ENCODE measurements at regions not wholly inside any gene's neighbourhood (a gene's known extent, or its start where the extent isn't known, plus 50 kb on each side); places are given as distances from the start of the nearest gene placed in this dataset.

DNA sequence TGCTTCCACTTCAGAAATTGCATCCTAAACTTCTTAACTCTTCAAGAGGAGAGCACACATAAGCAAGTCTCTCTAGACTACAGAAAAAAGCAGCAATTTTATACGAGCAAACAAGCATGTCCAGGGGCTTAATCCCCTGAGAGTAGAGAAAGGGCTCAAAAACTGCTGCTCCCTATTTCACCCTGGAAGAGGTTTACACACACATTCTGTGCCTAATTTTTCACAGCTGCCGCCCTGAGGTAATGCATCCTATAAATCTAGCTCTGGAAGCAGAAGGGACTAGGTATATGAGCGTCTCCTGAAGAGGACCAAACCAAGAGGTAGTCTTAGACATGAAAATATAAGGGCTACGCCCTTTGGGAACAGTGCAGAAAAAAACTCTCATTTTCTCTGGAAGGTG is 73.1 kb downstream of the CRPPA start:
- intact Hi-C loops (cut with DNase I), result no loop called here
- peak in 1 of 8 donors; percentile 42 for ATAC-seq
- H3K27ac ChIP-seq, result peak overlapping the region in 2 of 10 donors; percentile 22 to 34

DNA sequence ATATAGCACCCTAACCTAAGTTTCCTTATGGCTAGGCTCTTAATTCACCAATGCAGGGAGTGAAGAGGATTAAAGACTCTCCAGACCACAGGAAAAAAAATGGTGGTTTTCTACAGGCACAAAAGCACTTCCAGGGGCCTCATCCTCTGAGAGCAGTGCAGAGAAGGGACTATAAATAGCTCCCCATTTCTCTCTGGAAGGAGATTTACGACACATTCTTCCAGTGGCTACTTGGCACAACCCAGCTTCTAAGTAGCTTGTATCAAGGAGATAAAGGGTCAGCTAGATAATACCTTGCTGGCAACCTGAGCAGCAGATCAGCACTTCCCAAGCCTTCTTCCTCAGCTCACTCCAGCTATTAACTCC is 73.5 kb downstream of the CRPPA start:
- no peaks in the 10 kb centered on the region for H3K36me3 ChIP-seq
- ATAC-seq (peak in 5 of 8 donors; percentile 57 to 71 (median 67)), DNase-seq (no peak)
- peaks cover 0 to 39% (median 17%) of the 10 kb centered on the region in 11 donors for H3K9me3 ChIP-seq
- H3K4me3 ChIP-seq, result no peak overlapping the region
- intact Hi-C loops (cut with DNase I), result no loop called here
- H3K27ac ChIP-seq, result peak overlapping the region in 3 of 10 donors; percentile 9 to 34 (median 22)
- TF ChIP-seq, protein P1, sequence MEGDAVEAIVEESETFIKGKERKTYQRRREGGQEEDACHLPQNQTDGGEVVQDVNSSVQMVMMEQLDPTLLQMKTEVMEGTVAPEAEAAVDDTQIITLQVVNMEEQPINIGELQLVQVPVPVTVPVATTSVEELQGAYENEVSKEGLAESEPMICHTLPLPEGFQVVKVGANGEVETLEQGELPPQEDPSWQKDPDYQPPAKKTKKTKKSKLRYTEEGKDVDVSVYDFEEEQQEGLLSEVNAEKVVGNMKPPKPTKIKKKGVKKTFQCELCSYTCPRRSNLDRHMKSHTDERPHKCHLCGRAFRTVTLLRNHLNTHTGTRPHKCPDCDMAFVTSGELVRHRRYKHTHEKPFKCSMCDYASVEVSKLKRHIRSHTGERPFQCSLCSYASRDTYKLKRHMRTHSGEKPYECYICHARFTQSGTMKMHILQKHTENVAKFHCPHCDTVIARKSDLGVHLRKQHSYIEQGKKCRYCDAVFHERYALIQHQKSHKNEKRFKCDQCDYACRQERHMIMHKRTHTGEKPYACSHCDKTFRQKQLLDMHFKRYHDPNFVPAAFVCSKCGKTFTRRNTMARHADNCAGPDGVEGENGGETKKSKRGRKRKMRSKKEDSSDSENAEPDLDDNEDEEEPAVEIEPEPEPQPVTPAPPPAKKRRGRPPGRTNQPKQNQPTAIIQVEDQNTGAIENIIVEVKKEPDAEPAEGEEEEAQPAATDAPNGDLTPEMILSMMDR (IDR thresholded peaks at IDR 0.05), result no peak
- no peaks in the 10 kb centered on the region for H3K27me3 ChIP-seq
- 0 to 15% methylated on average over 1 of the region's 1 CpG for WGBS, 2 donors
- H3K4me1 ChIP-seq, result peaks cover 0 to 26% (median 10%) of the 10 kb centered on the region in 9 donors

More for the DNA sequence above, 73.1 kb downstream of the CRPPA start:
- 81 to 86% methylated on average over 4 of the region's 4 CpGs for WGBS, 2 donors
- no peaks in the 10 kb centered on the region for H3K36me3 ChIP-seq
- no peak overlapping the region for H3K4me3 ChIP-seq
- no peak for DNase-seq
- TF ChIP-seq, protein P1 (IDR thresholded peaks at IDR 0.05), result no peak
- peaks cover 0 to 39% (median 17%) of the 10 kb centered on the region in 11 donors for H3K9me3 ChIP-seq
- peaks cover 0 to 26% (median 10%) of the 10 kb centered on the region in 9 donors for H3K4me1 ChIP-seq
- H3K27me3 ChIP-seq, result no peaks in the 10 kb centered on the region

- intact Hi-C loops (cut with DNase I), result no loop called here
- TF ChIP-seq, protein P1 (IDR thresholded peaks at IDR 0.05), result no peak
- H3K27me3 ChIP-seq, result no peaks in the 10 kb centered on the region
- ATAC-seq (no peak), DNase-seq (no peak)
- H3K36me3 ChIP-seq, result no peaks in the 10 kb centered on the region
- peaks cover 0 to 39% (median 17%) of the 10 kb centered on the region in 11 donors for H3K9me3 ChIP-seq
- peaks cover 0 to 26% (median 10%) of the 10 kb centered on the region in 9 donors for H3K4me1 ChIP-seq
- H3K27ac ChIP-seq, result peak overlapping the region in 3 of 10 donors; percentile 9 to 34 (median 22)
- WGBS, 2 donors, result 85 to 90% methylated on average over 1 of the region's 1 CpG
- no peak overlapping the region for H3K4me3 ChIP-seq
These were observed 74.1 kb downstream of the CRPPA start for GRCh38 chr7:16347066-16347826.

- Histone ChIP-seq H3K9me3 (peaks cover 0 to 38% (median 17%) of the 10 kb centered on the region in 11 donors), H3K4me1 (peaks cover 0 to 26% (median 10%) of the 10 kb centered on the region in 9 donors), H3K36me3 (no peaks in the 10 kb centered on the region), H3K4me3 (no peak overlapping the region), H3K27me3 (no peaks in the 10 kb centered on the region), H3K27ac (no peak overlapping the region)
- ATAC-seq (peak in 4 of 8 donors; percentile 37 to 81 (median 66)), DNase-seq (no peak)
- WGBS, 2 donors, result 72 to 73% methylated on average over 5 of the region's 5 CpGs
- intact Hi-C loops (cut with DNase I), result no loop called here
- TF ChIP-seq, protein P1 (IDR thresholded peaks at IDR 0.05), result no peak
These were observed 75.1 kb downstream of the CRPPA start for GRCh38 chr7:16345979-16346958.

All from heart right ventricle (tissue), 16 donors.